Parathyroid adenoma (tissue), 2 donors: ENCODE measurements at regions not wholly inside any gene's neighbourhood (a gene's known extent, or its start where the extent isn't known, plus 50 kb on each side); places are given as distances from the start of the nearest gene placed in this dataset.

Experiments used
- H2AFZ ChIP-seq: fragments of 300-600 bp; sonication (generic); one replicate; pipeline ENCODE4 v1.7.0; 2017; ENCODE audit warnings: antibody characterized with exemption, mild to moderate bottlenecking
- H3K27ac ChIP-seq: fragments of 300-600 bp; sonication (generic); one replicate; pipeline ENCODE4 v1.7.0; 2017
- H3K27me3 ChIP-seq: fragments of 300-600 bp; sonication (generic); one replicate; pipeline ENCODE4 v1.7.0; 2017; ENCODE audit warnings: low read length; ENCODE audit not compliant: control insufficient read depth, insufficient read depth
- H3K36me3 ChIP-seq: fragments of 300-600 bp; sonication (generic); one replicate; pipeline ENCODE4 v1.7.0; 2017; ENCODE audit warnings: low read length; ENCODE audit not compliant: control insufficient read depth, insufficient read depth
- H3K4me1 ChIP-seq: fragments of 300-600 bp; sonication (generic); one replicate; pipeline ENCODE4 v1.7.0; 2017; ENCODE audit warnings: control low read depth
- H3K4me2 ChIP-seq: fragments of 300-600 bp; sonication (generic); one replicate; pipeline ENCODE4 v1.7.0; 2017; ENCODE audit warnings: low read length
- H3K4me3 ChIP-seq: fragments of 300-600 bp; sonication (generic); one replicate; pipeline ENCODE4 v1.7.0; 2017; ENCODE audit warnings: low read depth, low read length
- H3K79me2 ChIP-seq: fragments of 300-600 bp; sonication (generic); one replicate; pipeline ENCODE4 v1.7.0; 2017; ENCODE audit warnings: control low read depth
- H3K9ac ChIP-seq: fragments of 300-600 bp; sonication (generic); one replicate; pipeline ENCODE4 v1.7.0; 2017; ENCODE audit warnings: mild to moderate bottlenecking
- H3K9me3 ChIP-seq: fragments of 300-600 bp; sonication (generic); one replicate; pipeline ENCODE4 v1.7.0; 2017; ENCODE audit warnings: low read length; ENCODE audit not compliant: control insufficient read depth
- CTCF ChIP-seq: fragments of 300-600 bp; sonication (generic); IDR thresholded peaks from one replicate; pipeline ENCODE4 v1.7.0; 2017; ENCODE audit warnings: antibody characterized with exemption, mild to moderate bottlenecking
- donor health status: primary hyperparathyroidism.

GRCh38 chr6:743320-744096 lies 50.6 kb upstream of the EXOC2 start:
- no peaks in the 10 kb centered on the region for H3K27me3 ChIP-seq

More at GRCh38 chr6:743320-744096, 50.6 kb upstream of the EXOC2 start:
- no peaks in the 10 kb centered on the region for H3K36me3 ChIP-seq
- H3K4me1 ChIP-seq, result no peaks in the 10 kb centered on the region
- H3K9ac ChIP-seq, result no peak overlapping the region
- H3K4me2 ChIP-seq, result no peak overlapping the region
- H2AFZ ChIP-seq, result no peak overlapping the region
- no peak overlapping the region for H3K4me3 ChIP-seq
- TF ChIP-seq CTCF, result no peak
- no peaks in the 10 kb centered on the region for H3K9me3 ChIP-seq
- no peak overlapping the region for H3K27ac ChIP-seq
- H3K79me2 ChIP-seq, result no peaks in the 10 kb centered on the region
